ENCODE measurements at regions not wholly inside any gene's neighbourhood (a gene's known extent, or its start where the extent isn't known, plus 50 kb on each side); places are given as distances from the start of the nearest gene placed in this dataset.

GRCh38 chr10:108184114-108184513 lies 1019.6 kb upstream of the SORCS1 start:
- H3K4me1 Mint-ChIP-seq: no peaks in the 10 kb centered on the region
- Histone ChIP-seq H3K9ac (ENCODE audit: low read length) (no peak overlapping the region), H3K4me1 (ENCODE audit: control insufficient read depth in 2 of 2, insufficient read depth in 2 of 2, low read length in 2 of 2) (no peaks in the 10 kb centered on the region), H2AFZ (ENCODE audit: insufficient read depth, low read depth, low read length, poor library complexity, severe bottlenecking) (no peak overlapping the region), H3K4me2 (replicated peaks; ENCODE audit: low read depth, low read length, poor library complexity, severe bottlenecking) (no peak overlapping the region), H3K36me3 (replicated peaks in 1 of 2; ENCODE audit: control extremely low read depth in 1 of 2, control insufficient read depth in 1 of 2, extremely low read depth in 1 of 2, insufficient read depth in 2 of 2, low read length in 1 of 2) (no peaks in the 10 kb centered on the region), H3K27ac (ENCODE audit: low read length in 2 of 2) (no peak overlapping the region), H4K20me1 (ENCODE audit: control insufficient read depth, insufficient read depth, low read length, poor library complexity, severe bottlenecking) (no peaks in the 10 kb centered on the region), H3K9me3 (ENCODE audit: control extremely low read depth in 1 of 3, control insufficient read depth in 2 of 3, insufficient read depth in 1 of 3, low read length in 2 of 3) (peaks cover 0 to 2% (median 0%) of the 10 kb centered on the region in 3 donors), H3K27me3 (replicated peaks in 1 of 4; ENCODE audit: control extremely low read depth in 1 of 4, control insufficient read depth in 3 of 4, insufficient read depth in 4 of 4, low read length in 3 of 4) (no peaks in the 10 kb centered on the region), H3K79me2 (ENCODE audit: control insufficient read depth, insufficient read depth, low read length) (no peaks in the 10 kb centered on the region), H3K4me3 (ENCODE audit: control extremely low read depth in 1 of 5, extremely low read depth in 1 of 5, insufficient read depth in 1 of 5, low read depth in 2 of 5, low read length in 4 of 5) (no peak overlapping the region)
- DNase-seq (no peak), ATAC-seq (ENCODE audit: low read depth) (no peak)
- WGBS (ENCODE audit: insufficient coverage): 40% methylated on average over 1 of the region's 1 CpG
- H3K4me3 Mint-ChIP-seq: no peak overlapping the region
- no peaks in the 10 kb centered on the region for H3K27me3 Mint-ChIP-seq
- peaks cover 6% of the 10 kb centered on the region for H3K9me3 Mint-ChIP-seq (ENCODE audit: insufficient read depth)
- TF ChIP-seq, protein P1, sequence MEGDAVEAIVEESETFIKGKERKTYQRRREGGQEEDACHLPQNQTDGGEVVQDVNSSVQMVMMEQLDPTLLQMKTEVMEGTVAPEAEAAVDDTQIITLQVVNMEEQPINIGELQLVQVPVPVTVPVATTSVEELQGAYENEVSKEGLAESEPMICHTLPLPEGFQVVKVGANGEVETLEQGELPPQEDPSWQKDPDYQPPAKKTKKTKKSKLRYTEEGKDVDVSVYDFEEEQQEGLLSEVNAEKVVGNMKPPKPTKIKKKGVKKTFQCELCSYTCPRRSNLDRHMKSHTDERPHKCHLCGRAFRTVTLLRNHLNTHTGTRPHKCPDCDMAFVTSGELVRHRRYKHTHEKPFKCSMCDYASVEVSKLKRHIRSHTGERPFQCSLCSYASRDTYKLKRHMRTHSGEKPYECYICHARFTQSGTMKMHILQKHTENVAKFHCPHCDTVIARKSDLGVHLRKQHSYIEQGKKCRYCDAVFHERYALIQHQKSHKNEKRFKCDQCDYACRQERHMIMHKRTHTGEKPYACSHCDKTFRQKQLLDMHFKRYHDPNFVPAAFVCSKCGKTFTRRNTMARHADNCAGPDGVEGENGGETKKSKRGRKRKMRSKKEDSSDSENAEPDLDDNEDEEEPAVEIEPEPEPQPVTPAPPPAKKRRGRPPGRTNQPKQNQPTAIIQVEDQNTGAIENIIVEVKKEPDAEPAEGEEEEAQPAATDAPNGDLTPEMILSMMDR (IDR thresholded peaks at IDR 0.05): no peak
- no peak for TF ChIP-seq EZH2 (IDR thresholded peaks at IDR 0.05; ENCODE audit: borderline replicate concordance, insufficient read depth, low read depth, low read length, poor library complexity, severe bottlenecking)
- intact Hi-C loops (cut with micrococcal nuclease): no loop called here
- H3K27ac Mint-ChIP-seq: no peak overlapping the region
- ChIA-PET CTCF (no interaction called here), POLR2A (no interaction called here)

- intact Hi-C loops (cut with micrococcal nuclease): no loop called here
- H3K79me2 ChIP-seq (ENCODE audit: control insufficient read depth, insufficient read depth, low read length): no peaks in the 10 kb centered on the region
- TF ChIP-seq, protein P1 (IDR thresholded peaks at IDR 0.05): no peak
- no peak for TF ChIP-seq EZH2 (IDR thresholded peaks at IDR 0.05; ENCODE audit: borderline replicate concordance, insufficient read depth, low read depth, low read length, poor library complexity, severe bottlenecking)
- Mint-ChIP-seq H3K4me3 (no peak overlapping the region), H3K4me1 (no peaks in the 10 kb centered on the region), H3K27ac (no peak overlapping the region), H3K27me3 (no peaks in the 10 kb centered on the region), H3K9me3 (ENCODE audit: insufficient read depth) (no peaks in the 10 kb centered on the region)
- H2AFZ ChIP-seq (ENCODE audit: insufficient read depth, low read depth, low read length, poor library complexity, severe bottlenecking): no peak overlapping the region
- no peak overlapping the region for H3K4me2 ChIP-seq (replicated peaks; ENCODE audit: low read depth, low read length, poor library complexity, severe bottlenecking)
- H3K36me3 ChIP-seq (replicated peaks in 1 of 2; ENCODE audit: control extremely low read depth in 1 of 2, control insufficient read depth in 1 of 2, extremely low read depth in 1 of 2, insufficient read depth in 2 of 2, low read length in 1 of 2): no peaks in the 10 kb centered on the region
- no CpG with 5 or more reads among the region's 2 CpGs for WGBS (ENCODE audit: insufficient coverage)
- no peaks in the 10 kb centered on the region for H3K27me3 ChIP-seq (replicated peaks in 1 of 4; ENCODE audit: control extremely low read depth in 1 of 4, control insufficient read depth in 3 of 4, insufficient read depth in 4 of 4, low read length in 3 of 4)
- no peak overlapping the region for H3K9ac ChIP-seq (ENCODE audit: low read length)
- no peaks in the 10 kb centered on the region for H4K20me1 ChIP-seq (ENCODE audit: control insufficient read depth, insufficient read depth, low read length, poor library complexity, severe bottlenecking)
- H3K4me1 ChIP-seq (ENCODE audit: control insufficient read depth in 2 of 2, insufficient read depth in 2 of 2, low read length in 2 of 2): no peaks in the 10 kb centered on the region
- H3K4me3 ChIP-seq (ENCODE audit: control extremely low read depth in 1 of 5, extremely low read depth in 1 of 5, insufficient read depth in 1 of 5, low read depth in 2 of 5, low read length in 4 of 5): no peak overlapping the region
- CTCF ChIA-PET: no interaction called here
- peaks cover 0 to 2% (median 0%) of the 10 kb centered on the region in 3 donors for H3K9me3 ChIP-seq (ENCODE audit: control extremely low read depth in 1 of 3, control insufficient read depth in 2 of 3, insufficient read depth in 1 of 3, low read length in 2 of 3)
- ATAC-seq (ENCODE audit: low read depth): no peak
- H3K27ac ChIP-seq (ENCODE audit: low read length in 2 of 2): no peak overlapping the region
- POLR2A ChIA-PET: no interaction called here
- DNase-seq: no peak
Measured at GRCh38 chr10:108180878-108181277, 1016.4 kb upstream of the SORCS1 start.

All from B cell (primary cell).